Duodenal mucosa (tissue), 2 donors: ENCODE measurements at regions not wholly inside any gene's neighbourhood (a gene's known extent, or its start where the extent isn't known, plus 50 kb on each side); places are given as distances from the start of the nearest gene placed in this dataset.
"Not testable (repeated sequence)": the region's sequence is repeated elsewhere in the genome, so short reads cannot be mapped to it uniquely, and the experiment has no call there.

ENCODE experiments used
- H3K27ac ChIP-seq: one replicate; pipeline ENCODE4 v1.7.0; 2013; ENCODE audit warnings: low read depth, low read length
- H3K27me3 ChIP-seq, 2 donors: one replicate each; pipeline ENCODE4 v1.7.0; 2013; ENCODE audit warnings: low read length in 2 of 2, control low read depth in 1 of 2; ENCODE audit not compliant: insufficient read depth in 2 of 2, control insufficient read depth in 1 of 2
- H3K36me3 ChIP-seq, 2 donors: one replicate each; pipeline ENCODE4 v1.7.0; 2013; ENCODE audit warnings: low read length in 2 of 2, control low read depth in 1 of 2; ENCODE audit not compliant: insufficient read depth in 2 of 2, control insufficient read depth in 1 of 2
- H3K4me1 ChIP-seq, 2 donors: one replicate each; pipeline ENCODE4 v1.7.0; 2013; ENCODE audit warnings: low read length in 2 of 2, control low read depth in 1 of 2; ENCODE audit not compliant: insufficient read depth in 2 of 2, control insufficient read depth in 1 of 2
- H3K4me3 ChIP-seq, 2 donors: one replicate each; pipeline ENCODE4 v1.7.0; 2013; ENCODE audit warnings: low read length in 2 of 2, low read depth in 1 of 2
- H3K9ac ChIP-seq, 2 donors: one replicate each; pipeline ENCODE4 v1.7.0; 2013; ENCODE audit warnings: low read length in 2 of 2, low read depth in 1 of 2
- H3K9me3 ChIP-seq, 2 donors: one replicate each; pipeline ENCODE4 v1.7.0; 2013; ENCODE audit warnings: low read length in 2 of 2, control low read depth in 1 of 2; ENCODE audit not compliant: control insufficient read depth in 1 of 2

DNA sequence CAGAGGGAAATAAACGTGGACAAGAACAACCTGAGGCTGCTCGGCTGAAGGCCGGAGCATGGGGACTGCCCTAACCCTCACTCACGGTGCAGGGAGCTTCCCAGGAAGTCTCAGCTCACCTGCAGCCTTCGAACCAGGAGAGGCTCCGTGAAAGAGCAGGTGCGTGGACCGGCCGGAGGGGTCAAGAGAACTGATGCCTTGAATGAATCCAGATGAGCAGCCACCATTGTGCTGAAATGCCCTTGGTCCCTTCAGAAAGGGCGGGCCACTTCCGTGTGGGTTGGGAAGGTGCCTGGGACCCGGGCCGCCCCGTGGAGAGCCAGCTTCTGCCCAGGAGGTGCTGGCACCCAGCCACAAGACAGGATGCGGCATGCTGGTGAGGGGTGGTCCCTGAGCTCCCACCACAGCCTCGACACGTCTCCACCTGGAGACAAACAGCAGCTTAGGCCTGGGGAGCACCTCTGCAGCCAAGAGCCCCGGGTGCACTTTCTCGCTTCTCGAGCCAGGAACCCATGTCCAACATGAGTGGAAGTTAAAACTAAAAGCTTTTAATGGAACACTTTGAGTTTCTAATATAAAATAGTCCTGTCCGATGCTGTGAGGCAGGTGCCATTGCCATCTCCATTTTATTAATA, 83.5 kb downstream of the TTLL2 start:
- Histone ChIP-seq H3K36me3 (no peaks in the 10 kb centered on the region), H3K9me3 (no peaks in the 10 kb centered on the region), H3K9ac (no peak overlapping the region), H3K27ac (no peak overlapping the region), H3K4me1 (no peaks in the 10 kb centered on the region), H3K4me3 (no peak overlapping the region), H3K27me3 (no peaks in the 10 kb centered on the region)

DNA sequence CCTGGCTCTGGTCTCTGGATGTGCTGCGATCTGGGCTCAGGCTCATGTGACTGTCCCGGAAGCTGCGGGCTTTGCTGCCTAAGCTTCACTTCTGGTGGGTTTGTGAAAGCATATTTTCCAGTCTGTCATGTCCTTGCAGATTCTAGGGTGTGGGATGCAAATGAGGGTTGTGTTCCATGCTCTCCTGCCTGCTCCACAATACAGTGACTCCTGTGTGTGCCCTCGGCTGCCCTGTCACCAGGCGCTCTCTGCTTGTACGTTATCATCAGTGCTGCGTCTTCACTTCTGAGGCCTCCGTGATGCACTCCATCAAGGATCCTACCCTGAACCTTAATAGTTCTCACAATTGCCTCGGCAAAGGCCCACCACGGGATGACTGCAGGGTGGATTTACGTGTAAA, 84.2 kb downstream of the TTLL2 start:
- Histone ChIP-seq H3K27me3 (no peaks in the 10 kb centered on the region), H3K9me3 (no peaks in the 10 kb centered on the region), H3K4me1 (no peaks in the 10 kb centered on the region), H3K27ac (no peak overlapping the region), H3K4me3 (no peak overlapping the region), H3K36me3 (no peaks in the 10 kb centered on the region), H3K9ac (no peak overlapping the region)

DNA sequence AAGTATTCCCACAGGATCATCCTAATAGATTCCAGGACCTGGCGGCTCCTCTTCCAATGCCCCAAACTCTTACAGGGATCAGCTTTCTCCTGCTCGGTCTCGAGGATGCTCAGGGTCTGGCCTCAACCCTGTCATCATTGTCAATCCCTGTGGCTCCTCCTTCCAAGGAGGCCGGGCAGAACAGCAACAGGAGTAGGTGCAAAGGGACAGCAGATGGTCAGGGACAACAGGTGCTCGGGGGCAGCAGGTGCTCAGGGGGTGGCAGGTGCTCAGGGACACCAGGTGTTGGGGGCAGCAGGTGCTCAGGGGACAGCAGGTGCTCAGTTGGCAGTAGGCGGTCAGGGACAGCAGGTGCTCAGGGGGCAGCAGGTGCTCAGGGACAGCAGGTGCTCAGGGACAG, 84.8 kb downstream of the TTLL2 start:
- H3K27me3 ChIP-seq: no peaks in the 10 kb centered on the region
- H3K27ac ChIP-seq: no peak overlapping the region
- H3K36me3 ChIP-seq: no peaks in the 10 kb centered on the region
- no peaks in the 10 kb centered on the region for H3K4me1 ChIP-seq
- H3K4me3 ChIP-seq: no peak overlapping the region
- H3K9me3 ChIP-seq: no peaks in the 10 kb centered on the region
- H3K9ac ChIP-seq: no peak overlapping the region

DNA sequence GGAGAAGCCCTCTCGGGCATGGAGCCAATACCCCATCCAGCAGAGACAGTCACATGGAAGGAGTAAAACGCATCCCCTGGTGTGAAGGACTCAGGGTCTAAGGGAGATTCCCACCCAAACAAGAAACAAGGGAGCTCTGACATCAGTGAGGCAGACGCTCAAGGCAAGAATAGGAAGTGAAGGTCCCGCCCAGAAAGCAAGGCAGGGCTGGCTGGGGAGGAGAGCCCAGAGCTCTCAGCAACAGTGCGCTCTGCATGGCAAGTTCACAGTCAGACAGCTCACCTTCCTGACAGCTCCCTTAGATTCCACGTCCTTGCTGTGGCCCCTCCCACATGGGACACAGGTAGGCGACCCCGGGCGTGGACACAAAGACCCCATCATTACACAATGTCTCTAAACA, 85.6 kb downstream of the TTLL2 start:
- H3K27ac ChIP-seq: no peak overlapping the region
- no peaks in the 10 kb centered on the region for H3K27me3 ChIP-seq
- no peaks in the 10 kb centered on the region for H3K36me3 ChIP-seq
- H3K9ac ChIP-seq: no peak overlapping the region
- no peak overlapping the region for H3K4me3 ChIP-seq
- no peaks in the 10 kb centered on the region for H3K4me1 ChIP-seq
- no peaks in the 10 kb centered on the region for H3K9me3 ChIP-seq

DNA sequence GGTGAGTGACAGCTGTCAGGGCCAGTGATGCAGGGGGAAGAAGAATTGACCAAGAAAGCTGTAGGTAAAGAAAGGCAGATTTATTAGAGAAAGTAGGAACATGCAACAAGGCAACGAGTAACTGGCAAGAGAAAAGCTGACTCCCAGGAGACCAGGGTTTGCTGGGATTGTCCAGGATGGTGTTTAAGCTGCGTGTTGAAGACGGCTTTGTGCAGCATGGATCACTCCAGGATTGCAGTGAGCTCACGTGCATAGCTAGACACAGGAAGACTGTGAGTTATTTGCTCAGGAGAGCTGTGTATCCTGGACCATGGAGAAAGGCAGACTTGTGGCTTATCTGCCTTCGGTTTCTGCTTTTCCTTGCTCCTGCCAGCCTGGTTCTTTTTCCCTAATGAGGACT, 87.6 kb downstream of the TTLL2 start:
- no peak overlapping the region for H3K9ac ChIP-seq
- no peaks in the 10 kb centered on the region for H3K4me1 ChIP-seq
- H3K27ac ChIP-seq: no peak overlapping the region
- H3K9me3 ChIP-seq: no peaks in the 10 kb centered on the region
- H3K27me3 ChIP-seq: no peaks in the 10 kb centered on the region
- no peak overlapping the region for H3K4me3 ChIP-seq
- no peaks in the 10 kb centered on the region for H3K36me3 ChIP-seq

DNA sequence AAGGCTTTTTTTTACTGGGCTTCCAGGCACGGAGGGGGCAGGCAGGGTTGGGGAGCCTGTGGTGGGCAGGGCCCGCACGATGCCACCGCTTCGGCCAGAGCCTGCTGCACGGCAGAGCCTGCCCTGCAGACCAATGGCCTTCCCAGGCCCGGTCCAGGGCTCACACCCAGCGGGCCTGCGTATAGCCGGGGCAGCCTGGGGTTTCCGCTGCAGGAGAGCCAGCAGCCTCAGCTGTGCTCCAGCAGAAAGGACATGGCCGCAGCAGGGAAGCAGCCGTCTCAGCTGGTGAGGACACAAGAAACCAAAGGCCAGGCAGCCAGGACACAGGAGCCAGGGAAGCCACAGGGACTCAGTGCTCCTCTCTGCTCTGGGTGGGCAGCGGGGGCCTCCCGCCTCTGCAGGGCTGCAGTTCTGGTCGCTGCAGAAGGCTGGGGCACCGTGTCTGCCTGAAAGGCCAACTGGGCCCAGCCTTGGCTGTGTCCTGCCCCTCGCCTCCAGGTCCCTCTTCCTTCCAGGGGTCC, 90.6 kb downstream of the TTLL2 start:
- Histone ChIP-seq H3K9ac (no peak overlapping the region), H3K36me3 (no peaks in the 10 kb centered on the region), H3K9me3 (no peaks in the 10 kb centered on the region), H3K4me3 (no peak overlapping the region), H3K27ac (no peak overlapping the region), H3K4me1 (peaks cover 3 to 13% of the 10 kb centered on the region in 2 donors), H3K27me3 (no peaks in the 10 kb centered on the region)

DNA sequence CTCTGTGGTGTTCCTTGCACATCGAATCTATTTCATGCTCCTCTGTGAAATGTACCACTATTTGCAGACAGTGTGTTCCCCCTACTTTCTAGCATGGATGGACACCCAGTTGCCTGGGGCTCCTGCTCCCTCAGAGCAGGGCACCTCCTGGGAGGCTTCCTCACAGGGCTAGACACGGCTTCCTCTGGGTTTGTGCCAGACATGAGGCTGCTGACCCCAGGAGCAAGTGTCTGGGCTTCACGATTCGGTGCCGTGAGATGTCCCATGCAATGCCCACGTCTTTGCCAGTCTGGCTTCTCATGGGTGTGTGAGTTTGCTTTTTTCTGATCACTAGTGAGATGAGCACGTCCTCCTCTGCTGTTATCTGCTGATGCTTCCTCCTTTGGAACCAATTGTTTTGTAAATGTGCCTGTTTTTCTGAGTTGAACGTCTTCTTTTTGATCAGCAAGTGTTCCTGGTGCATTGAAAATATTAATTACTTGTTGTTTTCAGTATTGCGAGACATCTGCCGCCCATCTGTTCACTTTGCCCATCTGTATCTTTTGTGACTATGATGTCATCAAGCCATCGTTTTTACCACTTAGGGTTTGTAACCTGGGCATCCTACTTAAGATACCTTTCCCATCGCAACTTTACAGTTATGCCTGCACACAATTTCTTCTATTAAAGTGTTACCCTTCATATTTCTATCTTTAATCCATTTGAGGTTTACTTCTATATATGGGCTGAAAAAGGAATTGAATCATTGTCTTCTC, 92.0 kb downstream of the TTLL2 start:
- Histone ChIP-seq H3K36me3 (no peaks in the 10 kb centered on the region), H3K27me3 (no peaks in the 10 kb centered on the region), H3K9me3 (no peaks in the 10 kb centered on the region), H3K4me1 (peaks cover 3 to 13% of the 10 kb centered on the region in 2 donors), H3K27ac (no peak overlapping the region), H3K9ac (no peak overlapping the region), H3K4me3 (no peak overlapping the region)

DNA sequence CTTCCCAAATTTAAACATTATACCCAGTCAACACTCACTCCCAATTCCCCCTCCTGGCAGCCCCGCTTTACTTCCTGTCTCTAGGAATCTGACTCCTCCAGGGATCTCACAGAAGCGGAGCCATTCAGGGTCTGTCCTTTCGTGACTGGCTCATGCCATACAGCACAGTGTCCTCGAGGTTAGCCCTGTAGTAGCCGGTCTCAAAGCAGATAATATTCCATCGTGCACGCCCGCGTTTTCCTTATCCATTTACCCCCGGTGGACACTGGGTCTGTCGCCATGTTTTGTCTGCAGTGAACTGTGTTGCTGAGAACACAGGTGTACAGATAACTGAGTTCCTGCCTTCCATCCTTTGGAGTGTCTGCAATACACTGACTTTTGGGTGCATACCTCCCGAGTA, 95.3 kb downstream of the TTLL2 start:
- Histone ChIP-seq H3K36me3 (no peaks in the 10 kb centered on the region), H3K9me3 (no peaks in the 10 kb centered on the region), H3K27ac (no peak overlapping the region), H3K4me1 (peaks cover 3 to 13% of the 10 kb centered on the region in 2 donors), H3K4me3 (no peak overlapping the region), H3K27me3 (no peaks in the 10 kb centered on the region), H3K9ac (no peak overlapping the region)

DNA sequence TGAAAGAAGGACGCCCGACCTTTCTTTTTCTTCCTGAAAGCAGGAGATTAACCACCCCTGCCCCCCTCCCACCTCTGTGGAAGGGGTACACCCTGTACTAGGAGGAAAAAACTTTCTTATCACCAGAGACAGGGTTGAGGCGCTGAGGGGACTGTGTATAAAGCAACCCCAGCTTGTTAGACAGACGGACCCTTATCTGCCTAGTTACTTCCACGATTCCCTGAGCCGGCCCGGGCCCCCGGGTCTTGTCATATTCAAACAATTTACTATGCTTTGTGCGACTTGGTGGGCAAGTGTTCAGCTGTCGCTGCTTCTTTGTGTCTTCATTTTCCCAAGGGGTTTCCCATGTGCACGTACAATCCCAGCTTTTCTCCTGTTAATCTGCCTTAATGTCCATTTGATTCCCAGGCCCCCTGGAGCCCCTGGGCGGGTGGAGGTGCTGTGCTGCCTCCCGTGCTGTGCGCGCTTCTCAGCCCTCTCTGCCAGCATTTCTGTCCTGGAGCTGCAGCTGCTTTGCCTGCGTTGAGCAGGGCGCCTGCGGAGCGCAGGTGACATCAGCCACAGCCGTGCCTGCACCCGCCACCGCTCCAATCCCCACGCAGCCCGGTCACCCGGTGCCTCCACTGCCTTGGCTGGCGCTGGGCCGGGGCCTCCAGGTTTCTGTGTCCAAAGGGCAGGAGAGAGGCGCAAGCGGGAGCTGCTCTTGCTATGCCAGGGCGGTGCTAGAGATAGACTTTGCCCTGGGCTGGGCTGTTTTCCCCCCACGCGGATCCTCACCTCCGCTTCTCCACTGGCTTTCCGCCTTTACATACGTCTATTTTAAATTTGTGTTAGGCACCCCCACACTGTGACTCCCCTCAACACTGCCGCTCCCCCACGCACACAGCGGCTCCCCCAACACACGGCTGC, 96.2 kb downstream of the TTLL2 start:
- H3K9me3 ChIP-seq: no peaks in the 10 kb centered on the region
- H3K4me1 ChIP-seq: peaks cover 3 to 17% of the 10 kb centered on the region in 2 donors
- H3K27me3 ChIP-seq: no peaks in the 10 kb centered on the region
- no peaks in the 10 kb centered on the region for H3K36me3 ChIP-seq
- peak overlapping the region; percentile 63 to 77 for H3K9ac ChIP-seq
- H3K27ac ChIP-seq: peak overlapping the region; percentile 85
- H3K4me3 ChIP-seq: peak overlapping the region; percentile 43 to 55

DNA sequence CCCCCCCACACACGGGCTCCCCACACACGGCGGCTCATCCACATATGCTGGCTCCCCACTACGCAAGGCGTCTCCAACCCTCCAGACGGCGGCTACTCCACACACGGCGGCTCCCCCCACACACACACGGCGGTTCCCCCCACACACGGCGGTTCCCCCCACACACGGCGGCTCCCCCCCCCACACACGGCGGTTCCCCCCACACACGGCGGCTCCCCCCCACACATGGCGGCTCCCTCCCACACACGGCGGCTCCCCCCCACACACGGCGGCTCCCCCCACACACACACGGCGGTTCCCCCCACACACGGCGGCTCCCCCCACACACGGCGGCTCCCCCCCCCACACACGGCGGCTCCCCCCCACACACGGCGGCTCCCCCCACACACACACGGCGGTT, 97.1 kb downstream of the TTLL2 start:
- H3K4me1 ChIP-seq: peaks cover 3 to 25% of the 10 kb centered on the region in 2 donors
- not testable (repeated sequence) for H3K27me3 ChIP-seq, H3K4me3 ChIP-seq, H3K27ac ChIP-seq, H3K9me3 ChIP-seq, H3K9ac ChIP-seq, H3K36me3 ChIP-seq
